CD14-positive monocyte (primary cell): ENCODE measurements at regions not wholly inside any gene's neighbourhood (a gene's known extent, or its start where the extent isn't known, plus 50 kb on each side); places are given as distances from the start of the nearest gene placed in this dataset.

ENCODE experiments used
- DNase-seq, 3 donors: peaks; one replicate each; pipeline ENCODE4 v3.0.0-alpha.2; 2011 to 2022
- H2AFZ ChIP-seq: 2 replicates; pipeline ENCODE4 v1.6.0; 2012; ENCODE audit warnings: mild to moderate bottlenecking, low read depth, low read length, inconsistent platforms; ENCODE audit not compliant: insufficient read depth, poor library complexity, severe bottlenecking
- H3K27ac ChIP-seq, 2 donors: 1 replicate in 1 of 2; 2 replicates in 1 of 2; pipeline ENCODE4 v1.5.1; 2012 to 2013; ENCODE audit warnings: low read length in 2 of 2, control low read depth in 1 of 2, inconsistent platforms in 1 of 2, low read depth in 1 of 2, mild to moderate bottlenecking in 1 of 2
- H3K27me3 ChIP-seq, 2 donors: one replicate each; pipeline versions ENCODE4 v1.6.0 to v1.6.1; 2011 to 2013; ENCODE audit warnings: low read length in 2 of 2; ENCODE audit not compliant: control insufficient read depth in 2 of 2, insufficient read depth in 2 of 2
- H3K36me3 ChIP-seq, 2 donors: replicated peaks in 1 of 2; 1 replicate in 1 of 2; 2 replicates in 1 of 2; pipeline versions ENCODE4 v1.5.1 to v1.6.1; 2012 to 2013; ENCODE audit warnings: low read length in 2 of 2, control low read depth in 1 of 2, inconsistent platforms in 1 of 2, mild to moderate bottlenecking in 1 of 2; ENCODE audit not compliant: insufficient read depth in 2 of 2, control insufficient read depth in 1 of 2
- H3K4me1 ChIP-seq, 2 donors: 1 replicate in 1 of 2; 2 replicates in 1 of 2; pipeline versions ENCODE4 v1.5.1 to v1.6.1; 2012 to 2013; ENCODE audit warnings: low read length in 2 of 2, control low read depth in 1 of 2, inconsistent platforms in 1 of 2, mild to moderate bottlenecking in 1 of 2, moderate library complexity in 1 of 2; ENCODE audit not compliant: insufficient read depth in 2 of 2, control insufficient read depth in 1 of 2
- H3K4me2 ChIP-seq: replicated peaks from 2 replicates; pipeline ENCODE3; 2012; ENCODE audit warnings: low read length, moderate library complexity, mild to moderate bottlenecking; ENCODE audit not compliant: poor library complexity, severe bottlenecking; ENCODE audit errors: extremely low read depth
- H3K4me3 ChIP-seq, 3 experiments: fragments of 200-600 bp in 1 of 3; sonication (generic) in 1 of 3; replicated peaks in 1 of 3; 1 replicate in 2 of 3; 2 replicates in 1 of 3; pipeline ENCODE4 v1.5.1; 2011 to 2013; ENCODE audit warnings: low read length in 3 of 3, mild to moderate bottlenecking in 3 of 3, control low read depth in 2 of 3, low read depth in 2 of 3, inconsistent platforms in 1 of 3, moderate library complexity in 1 of 3
- H3K79me2 ChIP-seq: 2 replicates; pipeline ENCODE4 v1.6.0; 2012; ENCODE audit warnings: mild to moderate bottlenecking, control low read depth, inconsistent platforms, low read length, moderate library complexity; ENCODE audit not compliant: insufficient read depth
- H3K9ac ChIP-seq: 2 replicates; pipeline ENCODE4 v1.6.0; 2017; ENCODE audit warnings: low read length, mild to moderate bottlenecking; ENCODE audit not compliant: insufficient read depth, poor library complexity, severe bottlenecking
- H3K9me3 ChIP-seq, 2 donors: replicated peaks in 1 of 2; 1 replicate in 1 of 2; 2 replicates in 1 of 2; pipeline versions ENCODE4 v1.5.1 to v1.6.1; 2012 to 2013; ENCODE audit warnings: low read length in 2 of 2, control low read depth in 1 of 2; ENCODE audit not compliant: control insufficient read depth in 1 of 2, insufficient read depth in 1 of 2
- H4K20me1 ChIP-seq: 2 replicates; pipeline ENCODE4 v1.6.0; 2012; ENCODE audit warnings: mild to moderate bottlenecking, low read length, control low read depth, moderate library complexity; ENCODE audit not compliant: insufficient read depth
- H3K27ac Mint-ChIP-seq, 7 donors: one replicate each; pipeline ENCODE4 v1.8.0; 2020; ENCODE audit warnings: mild to moderate bottlenecking in 7 of 7, mixed read lengths in 7 of 7, moderate library complexity in 6 of 7, inconsistent platforms in 2 of 7
- H3K27me3 Mint-ChIP-seq, 3 donors: one replicate each; pipeline ENCODE4 v1.8.0; 2021 to 2022; ENCODE audit warnings: low read depth in 3 of 3, mild to moderate bottlenecking in 3 of 3, mixed read lengths in 3 of 3, moderate library complexity in 3 of 3, inconsistent platforms in 1 of 3
- H3K36me3 Mint-ChIP-seq, 2 donors: one replicate each; pipeline ENCODE4 v1.8.0; 2020; ENCODE audit warnings: mixed read lengths in 2 of 2, inconsistent platforms in 1 of 2, mild to moderate bottlenecking in 1 of 2
- H3K4me1 Mint-ChIP-seq: one replicate; pipeline ENCODE4 v1.8.0; 2020; ENCODE audit warnings: mild to moderate bottlenecking, mixed read lengths
- H3K4me3 Mint-ChIP-seq, 2 donors: one replicate each; pipeline ENCODE4 v1.8.0; 2020; ENCODE audit warnings: mild to moderate bottlenecking in 2 of 2, mixed read lengths in 2 of 2, moderate library complexity in 1 of 2
- H3K9me3 Mint-ChIP-seq, 7 donors: one replicate each; pipeline ENCODE4 v1.8.0; 2020 to 2022; ENCODE audit warnings: mixed read lengths in 7 of 7, mild to moderate bottlenecking in 6 of 7, moderate library complexity in 6 of 7, inconsistent platforms in 2 of 7
- CTCF ChIP-seq: fragments of 200-600 bp; IDR thresholded peaks from one replicate; pipeline ENCODE4 v1.8.0; 2022; ENCODE audit warnings: antibody characterized with exemption, mild to moderate bottlenecking
- WGBS: methylation state at CpG from one replicate; pipeline ENCODE4 v1.1.5; 2013; ENCODE audit warnings: missing lambda C conversion rate; ENCODE audit not compliant: insufficient coverage; 5-methylcytosine and 5-hydroxymethylcytosine counted together
- intact Hi-C, 2 donors: fragments of 100-400 bp; cut with micrococcal nuclease; formaldehyde crosslinking; loops; one replicate each; pipeline versions ENCODE4 v1.15.0 to v1.15.1; 2023

- intact Hi-C loops: no loop called here
These were observed 565.3 kb upstream of the ZNF608 start for GRCh38 chr5:125311743-125312142.

GRCh38 chr5:125313555-125313954 is 567.1 kb upstream of the ZNF608 start:
- Mint-ChIP-seq H3K4me1 (no peaks in the 10 kb centered on the region), H3K27me3 (peaks cover 0 to 3% (median 0%) of the 10 kb centered on the region in 3 donors)
- 91% methylated on average over 4 of the region's 4 CpGs for whole genome bisulfite sequencing

More at GRCh38 chr5:125311743-125312142, 565.3 kb upstream of the ZNF608 start:
- Histone ChIP-seq H3K27ac (no peak overlapping the region), H3K4me1 (no peaks in the 10 kb centered on the region), H4K20me1 (no peaks in the 10 kb centered on the region), H3K4me3 (no peak overlapping the region), H2AFZ (no peak overlapping the region), H3K79me2 (no peaks in the 10 kb centered on the region), H3K9me3 (peaks cover 0 to 12% of the 10 kb centered on the region in 2 donors), H3K4me2 (no peak overlapping the region), H3K36me3 (no peaks in the 10 kb centered on the region), H3K9ac (no peak overlapping the region), H3K27me3 (no peaks in the 10 kb centered on the region)
- DNase-seq: no peak
- H3K27ac Mint-ChIP-seq: no peak overlapping the region
- H3K4me3 Mint-ChIP-seq: no peak overlapping the region
- peaks cover 0 to 3% (median 0%) of the 10 kb centered on the region in 3 donors for H3K27me3 Mint-ChIP-seq
- H3K9me3 Mint-ChIP-seq: peaks cover 10 to 18% (median 13%) of the 10 kb centered on the region in 7 donors
- H3K4me1 Mint-ChIP-seq: no peaks in the 10 kb centered on the region
- WGBS: no CpG with 5 or more reads among the region's 1 CpG
- no peak for TF ChIP-seq CTCF
- H3K36me3 Mint-ChIP-seq: no peaks in the 10 kb centered on the region

More at GRCh38 chr5:125313555-125313954, 567.1 kb upstream of the ZNF608 start:
- DNase-seq: no peak
- peaks cover 0 to 8% of the 10 kb centered on the region in 2 donors for H3K9me3 ChIP-seq
- Mint-ChIP-seq H3K36me3 (no peaks in the 10 kb centered on the region), H3K4me3 (no peak overlapping the region), H3K27ac (no peak overlapping the region), H3K9me3 (peaks cover 1 to 10% (median 6%) of the 10 kb centered on the region in 7 donors)
- H2AFZ ChIP-seq: no peak overlapping the region
- no peak overlapping the region for H3K27ac ChIP-seq
- H3K79me2 ChIP-seq: no peaks in the 10 kb centered on the region
- no peaks in the 10 kb centered on the region for H3K27me3 ChIP-seq
- H3K36me3 ChIP-seq: no peaks in the 10 kb centered on the region
- no peak overlapping the region for H3K4me3 ChIP-seq
- TF ChIP-seq CTCF: no peak
- intact Hi-C loops: no loop called here
- H3K4me2 ChIP-seq: no peak overlapping the region
- no peaks in the 10 kb centered on the region for H4K20me1 ChIP-seq
- H3K4me1 ChIP-seq: no peaks in the 10 kb centered on the region
- no peak overlapping the region for H3K9ac ChIP-seq
